Hepatocyte (in vitro differentiated cells): ENCODE measurements at regions not wholly inside any gene's neighbourhood (a gene's known extent, or its start where the extent isn't known, plus 50 kb on each side); places are given as distances from the start of the nearest gene placed in this dataset.

Experiments used
- EZH2 ChIP-seq: fragments of 200-600 bp; sonication (generic); IDR thresholded peaks from 2 replicates; pipeline ENCODE4 v1.6.1; 2016; ENCODE audit warnings: antibody characterized with exemption, mild to moderate bottlenecking, borderline replicate concordance
- TF ChIP-seq, protein P1 (sequence below): fragments of 200-600 bp; sonication (generic); IDR thresholded peaks from 2 replicates; pipeline ENCODE4 v1.5.1; 2016; ENCODE audit warnings: antibody characterized with exemption, mild to moderate bottlenecking; ENCODE audit not compliant: poor library complexity

DNA sequence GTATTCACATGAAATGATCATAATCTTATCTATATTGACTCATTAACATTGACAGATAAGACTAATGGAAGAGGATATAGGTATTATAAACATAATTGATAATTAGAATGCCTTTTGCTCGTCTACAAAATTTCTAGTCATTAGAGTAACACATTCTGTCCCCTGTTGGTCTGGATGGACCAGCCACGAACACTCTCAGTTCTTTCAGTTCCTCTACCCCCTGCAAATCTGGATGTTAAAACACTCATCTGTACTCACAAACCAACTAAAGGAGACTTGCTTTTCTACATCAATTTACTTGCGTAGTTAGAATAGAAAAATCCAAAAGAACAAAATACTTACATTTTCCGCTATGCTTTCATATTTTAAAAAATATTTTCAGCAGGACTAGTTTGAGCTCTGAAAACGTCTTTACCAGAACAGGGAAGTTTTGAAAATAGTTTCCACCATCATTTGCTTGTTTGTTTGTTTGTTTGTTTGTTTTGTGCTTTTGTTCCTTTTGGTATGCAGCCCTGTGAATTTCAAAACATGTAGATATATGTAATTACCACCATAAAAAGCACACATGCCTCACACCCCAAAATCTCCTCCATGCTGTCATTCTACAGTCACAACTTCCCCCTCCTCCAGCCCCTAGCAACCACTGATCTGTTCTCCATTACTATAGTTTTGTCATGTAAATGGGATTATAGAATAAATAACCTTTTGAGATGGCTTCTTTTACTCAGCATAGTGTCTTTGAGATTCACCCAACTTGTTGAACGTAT is 103.8 kb downstream of the FZD1 start:
- TF ChIP-seq, protein P1, sequence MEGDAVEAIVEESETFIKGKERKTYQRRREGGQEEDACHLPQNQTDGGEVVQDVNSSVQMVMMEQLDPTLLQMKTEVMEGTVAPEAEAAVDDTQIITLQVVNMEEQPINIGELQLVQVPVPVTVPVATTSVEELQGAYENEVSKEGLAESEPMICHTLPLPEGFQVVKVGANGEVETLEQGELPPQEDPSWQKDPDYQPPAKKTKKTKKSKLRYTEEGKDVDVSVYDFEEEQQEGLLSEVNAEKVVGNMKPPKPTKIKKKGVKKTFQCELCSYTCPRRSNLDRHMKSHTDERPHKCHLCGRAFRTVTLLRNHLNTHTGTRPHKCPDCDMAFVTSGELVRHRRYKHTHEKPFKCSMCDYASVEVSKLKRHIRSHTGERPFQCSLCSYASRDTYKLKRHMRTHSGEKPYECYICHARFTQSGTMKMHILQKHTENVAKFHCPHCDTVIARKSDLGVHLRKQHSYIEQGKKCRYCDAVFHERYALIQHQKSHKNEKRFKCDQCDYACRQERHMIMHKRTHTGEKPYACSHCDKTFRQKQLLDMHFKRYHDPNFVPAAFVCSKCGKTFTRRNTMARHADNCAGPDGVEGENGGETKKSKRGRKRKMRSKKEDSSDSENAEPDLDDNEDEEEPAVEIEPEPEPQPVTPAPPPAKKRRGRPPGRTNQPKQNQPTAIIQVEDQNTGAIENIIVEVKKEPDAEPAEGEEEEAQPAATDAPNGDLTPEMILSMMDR = no peak
- TF ChIP-seq EZH2 = no peak
